Fibroblast of gingiva (primary cell): ENCODE measurements at regions not wholly inside any gene's neighbourhood (a gene's known extent, or its start where the extent isn't known, plus 50 kb on each side); places are given as distances from the start of the nearest gene placed in this dataset.

Experiments used
- DNase-seq: peaks from one replicate; pipeline ENCODE4 v3.0.0-alpha.2; 2011; ENCODE audit warnings: low read depth

DNA sequence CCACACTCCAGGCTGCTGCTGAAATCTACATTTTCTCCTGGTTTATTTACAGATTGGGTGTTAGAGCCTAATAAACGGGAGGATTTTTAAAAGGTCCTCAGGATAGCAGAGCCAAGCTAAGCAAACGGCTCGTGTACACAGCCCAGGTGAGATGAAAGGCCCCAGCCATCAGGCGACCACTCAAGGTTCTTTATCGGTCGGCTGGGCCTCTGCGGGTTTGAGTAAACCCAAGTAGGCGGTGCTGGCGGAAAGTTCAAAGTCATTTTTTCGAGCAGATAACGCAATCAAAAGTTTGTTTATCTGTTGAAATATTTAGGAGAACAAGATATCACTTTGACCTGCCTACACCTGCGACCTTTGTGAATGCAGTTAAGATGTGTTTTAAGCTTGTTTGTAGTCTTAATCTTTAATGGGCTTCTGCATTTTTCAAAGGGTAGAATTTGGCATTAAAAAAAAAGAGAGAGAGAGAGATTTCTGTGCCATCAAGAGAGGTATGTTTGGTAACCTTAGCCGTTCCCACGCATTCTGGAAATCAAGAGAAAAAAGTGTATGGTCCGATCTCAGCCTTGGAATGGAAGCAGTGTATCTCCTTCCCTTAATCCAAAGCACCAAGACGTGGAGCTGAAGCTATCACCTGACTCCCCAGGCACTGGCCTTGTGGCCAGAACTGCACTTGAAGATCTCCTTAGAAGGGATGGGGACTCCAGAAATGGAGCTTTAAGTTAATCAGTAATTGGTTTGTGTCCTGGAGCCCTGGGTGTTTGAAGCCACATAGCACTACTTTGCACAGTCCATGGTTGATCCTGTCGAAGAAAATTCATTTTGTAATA, 301.7 kb upstream of the IRX5 start:
- DNase-seq: no peak

GRCh38 chr16:54627616-54628015, 303.0 kb upstream of the IRX5 start:
- no peak for DNase-seq

- no peak for DNase-seq
Measured at GRCh38 chr16:54623636-54624035, 307.0 kb upstream of the IRX5 start.

GRCh38 chr16:54620197-54620596, 310.5 kb upstream of the IRX5 start:
- DNase-seq: no peak

DNA sequence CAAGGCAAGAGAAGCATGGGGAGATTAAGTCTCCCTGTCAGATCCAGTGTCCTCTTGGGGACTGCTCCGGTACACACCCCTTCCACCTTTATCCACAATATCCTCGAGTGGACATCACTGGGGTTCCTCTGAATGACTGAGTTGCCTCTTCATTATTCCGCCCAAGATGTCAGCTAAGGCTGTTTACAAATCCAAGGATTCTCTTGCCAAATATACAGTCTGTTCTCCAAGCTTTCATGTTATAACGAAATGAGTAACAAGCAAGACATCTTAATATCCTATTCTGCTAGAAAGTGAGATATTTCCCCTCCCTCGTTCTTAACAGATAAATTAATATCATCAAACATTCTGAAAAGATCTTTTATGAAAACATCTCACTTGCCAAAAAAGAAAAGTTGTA, 314.1 kb upstream of the IRX5 start:
- DNase-seq: no peak

GRCh38 chr16:54605536-54606066, 319.0 kb upstream of the IRX3 start:
- DNase-seq: no peak

DNA sequence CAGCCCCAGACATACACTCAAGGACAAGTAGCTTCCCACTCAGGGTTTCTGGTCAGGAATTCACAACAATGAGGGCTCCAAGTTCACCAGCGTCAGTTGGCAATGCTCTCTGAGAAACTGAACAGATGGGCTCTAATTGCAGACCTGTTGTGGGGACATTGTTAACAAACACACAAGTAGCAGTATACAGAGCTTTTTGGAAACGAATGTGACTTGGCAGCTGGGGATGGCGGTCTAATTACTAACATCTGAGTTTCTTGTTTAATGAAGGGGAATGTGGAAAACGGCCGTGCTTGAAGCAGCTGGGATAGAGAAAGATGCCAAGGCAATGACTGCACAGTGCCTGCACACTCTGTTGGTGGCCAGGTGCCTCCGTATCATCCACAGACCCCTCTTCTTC, 316.1 kb upstream of the IRX3 start:
- DNase-seq: peak; percentile 34

- no peak for DNase-seq
Measured at GRCh38 chr16:54597222-54597621, 310.6 kb upstream of the IRX3 start.

- no peak for DNase-seq
Measured at GRCh38 chr16:54595621-54596020, 309.0 kb upstream of the IRX3 start.

DNA sequence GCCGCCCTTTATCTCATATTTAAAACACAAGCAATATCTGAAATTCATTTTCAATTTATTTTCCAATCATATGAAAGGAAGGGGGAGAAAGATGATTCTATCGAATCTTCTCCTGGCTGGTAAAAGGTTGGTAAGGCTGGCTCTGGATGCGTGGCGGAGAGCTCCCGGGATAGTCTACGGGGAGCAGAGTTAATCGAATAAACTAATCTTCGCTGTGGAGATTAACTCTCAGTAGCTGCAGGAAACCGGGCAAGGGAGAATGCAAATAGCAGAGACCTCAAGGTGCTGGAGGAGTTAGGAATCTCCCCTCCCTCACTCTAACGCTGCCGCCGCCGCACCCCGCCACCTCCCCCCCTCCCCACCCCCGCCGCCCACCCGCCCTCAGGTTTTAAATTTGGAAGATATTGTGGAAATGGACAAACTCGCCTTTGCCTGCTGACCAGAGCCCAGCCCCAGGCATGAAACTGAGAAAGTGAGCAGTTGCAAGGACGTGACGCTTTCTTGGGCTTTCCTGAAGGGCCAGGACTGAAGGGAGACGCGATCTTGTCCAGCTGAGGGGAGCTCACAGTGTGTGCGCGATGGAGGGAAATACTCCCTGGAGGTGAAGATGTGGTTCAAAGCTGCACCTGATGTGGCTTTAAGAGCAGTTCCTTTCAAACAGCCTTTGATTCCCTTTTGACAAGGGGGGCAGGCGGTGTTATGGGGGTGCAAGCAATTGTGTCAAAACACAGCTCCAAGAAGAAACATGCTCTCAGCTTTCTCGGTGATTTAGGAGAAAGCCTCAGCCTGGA, 308.2 kb upstream of the IRX3 start:
- no peak for DNase-seq

GRCh38 chr16:54591816-54592246, 305.2 kb upstream of the IRX3 start:
- DNase-seq: no peak

GRCh38 chr16:54590836-54591235, 304.2 kb upstream of the IRX3 start:
- no peak for DNase-seq

GRCh38 chr16:54589326-54589725, 302.7 kb upstream of the IRX3 start:
- DNase-seq: no peak

- no peak for DNase-seq
Measured at GRCh38 chr16:54588026-54588425, 301.4 kb upstream of the IRX3 start.

- DNase-seq: no peak
Measured at GRCh38 chr16:54587176-54587515, 300.6 kb upstream of the IRX3 start.

GRCh38 chr16:54586474-54587175, 300.0 kb upstream of the IRX3 start:
- DNase-seq: no peak

- DNase-seq: no peak
Measured at GRCh38 chr16:54585998-54586340, 299.4 kb upstream of the IRX3 start.

DNA sequence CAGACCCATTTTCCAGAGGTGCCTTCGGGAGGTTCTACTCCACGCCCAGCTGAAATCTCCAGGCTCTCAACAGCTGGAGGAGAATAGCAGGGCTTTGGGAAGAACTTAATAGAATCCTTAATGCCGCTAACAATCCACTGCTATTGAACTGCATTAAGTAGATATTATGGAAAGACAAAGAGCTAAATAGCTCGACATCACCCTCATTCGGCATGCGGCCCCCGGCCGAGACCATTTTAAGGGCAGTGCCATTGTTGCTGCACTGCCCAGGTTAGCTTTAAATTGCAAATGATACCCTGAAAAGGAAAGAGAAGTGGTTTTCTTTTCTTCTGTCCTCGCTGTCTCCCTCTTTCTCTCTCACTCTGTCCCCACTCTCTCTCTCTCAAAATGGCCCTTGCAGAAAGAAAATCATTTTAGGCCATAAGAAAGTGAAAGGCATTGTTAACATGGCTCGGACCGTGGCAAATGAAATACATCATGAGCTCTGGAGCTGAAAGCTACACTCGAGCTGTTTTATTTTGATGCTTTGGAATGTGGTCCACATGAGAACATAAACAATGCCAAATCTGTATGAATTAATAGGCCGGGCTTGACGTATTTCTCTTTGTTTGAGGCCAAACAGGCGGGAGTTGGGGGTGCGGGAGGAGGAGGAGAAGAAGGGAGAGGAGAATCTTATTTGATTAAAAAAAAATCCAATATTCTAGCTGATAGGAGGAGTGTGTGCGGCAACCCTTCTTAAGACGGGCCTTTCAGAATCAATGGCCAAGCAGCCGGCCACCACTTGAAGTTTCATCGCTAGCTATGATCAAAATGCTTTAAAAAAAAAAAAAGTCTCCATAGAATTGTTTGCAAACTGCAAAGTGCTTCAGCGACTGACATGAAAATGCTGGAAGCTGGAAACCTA, 298.8 kb upstream of the IRX3 start:
- DNase-seq: no peak

- no peak for DNase-seq
Measured at GRCh38 chr16:54584121-54584520, 297.5 kb upstream of the IRX3 start.

GRCh38 chr16:54582631-54583250, 296.2 kb upstream of the IRX3 start:
- DNase-seq: no peak

DNA sequence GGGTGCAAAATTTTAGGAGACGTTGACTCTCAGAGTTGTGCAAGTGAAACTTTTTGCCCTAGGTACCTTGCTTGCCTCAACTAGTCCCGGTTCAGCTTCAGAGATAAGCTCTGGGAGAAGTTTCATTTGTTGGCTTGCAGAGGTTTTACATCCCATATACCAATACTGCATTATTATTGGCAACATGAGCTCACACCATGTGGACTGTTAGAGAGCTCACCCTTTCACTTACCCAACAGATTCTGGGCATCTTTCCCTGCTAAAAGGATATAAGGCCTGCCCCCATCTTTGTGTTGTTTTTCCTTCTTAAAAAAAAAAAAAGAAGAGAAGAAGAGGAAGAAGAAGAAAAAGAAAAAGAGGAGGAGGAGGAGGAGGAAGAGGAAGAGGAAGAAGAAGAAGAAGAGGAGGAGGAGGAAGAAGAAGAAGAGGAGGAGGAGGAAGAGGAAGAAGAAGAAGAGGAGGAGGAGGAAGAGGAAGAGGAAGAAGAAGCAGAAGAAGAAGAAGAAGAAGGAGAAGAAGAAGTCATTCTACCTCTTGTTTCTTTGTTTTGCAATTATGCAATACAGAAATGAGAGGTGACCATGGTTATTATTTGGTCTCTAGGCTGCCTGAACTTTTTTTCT, 292.6 kb upstream of the IRX3 start:
- no peak for DNase-seq
